ENCODE measurements at regions not wholly inside any gene's neighbourhood (a gene's known extent, or its start where the extent isn't known, plus 50 kb on each side); places are given as distances from the start of the nearest gene placed in this dataset.

DNA sequence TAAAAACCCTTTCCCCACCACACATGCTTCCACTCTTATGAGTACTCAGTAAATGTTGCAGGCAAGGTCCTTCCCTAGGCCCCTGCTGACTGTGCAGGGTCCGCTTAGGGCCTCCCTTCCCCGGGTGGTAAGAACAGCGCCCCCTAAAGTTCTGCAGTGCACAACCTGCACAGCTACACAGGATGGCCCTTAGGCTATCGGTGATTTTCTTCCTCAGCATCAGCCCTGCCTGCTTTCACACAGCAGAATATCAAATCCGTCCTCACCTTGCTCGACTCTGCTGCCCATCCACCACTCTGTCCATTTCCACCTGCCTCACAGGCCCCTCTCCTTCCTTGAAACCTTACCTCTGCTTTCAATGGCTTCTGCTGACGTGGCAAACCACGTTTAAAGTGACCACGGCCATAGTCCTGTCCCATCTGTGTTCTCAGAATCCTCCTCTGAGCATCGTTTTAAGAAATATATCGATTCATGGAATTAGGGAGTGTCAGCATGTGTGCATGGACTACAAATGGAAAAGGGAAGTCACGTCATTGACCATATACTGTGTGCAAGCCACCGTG lies 51.4 kb upstream of the TMEM132E start:
- no peak for DNase-seq

GRCh38 chr17:34527136-34527907 lies 52.1 kb upstream of the TMEM132E start:
- no peak for DNase-seq

- no peak for DNase-seq
Measured at GRCh38 chr17:34525651-34526050, 53.7 kb upstream of the TMEM132E start.

- DNase-seq = no peak
Measured at GRCh38 chr17:34521955-34522354, 57.4 kb upstream of the TMEM132E start.

- peak in 2 of 3 experiments; percentile 10 to 17 for DNase-seq
Measured at GRCh38 chr17:34519282-34519681, 60.1 kb upstream of the TMEM132E start.

GRCh38 chr17:34517406-34517805 lies 62.0 kb upstream of the TMEM132E start:
- no peak for DNase-seq

DNA sequence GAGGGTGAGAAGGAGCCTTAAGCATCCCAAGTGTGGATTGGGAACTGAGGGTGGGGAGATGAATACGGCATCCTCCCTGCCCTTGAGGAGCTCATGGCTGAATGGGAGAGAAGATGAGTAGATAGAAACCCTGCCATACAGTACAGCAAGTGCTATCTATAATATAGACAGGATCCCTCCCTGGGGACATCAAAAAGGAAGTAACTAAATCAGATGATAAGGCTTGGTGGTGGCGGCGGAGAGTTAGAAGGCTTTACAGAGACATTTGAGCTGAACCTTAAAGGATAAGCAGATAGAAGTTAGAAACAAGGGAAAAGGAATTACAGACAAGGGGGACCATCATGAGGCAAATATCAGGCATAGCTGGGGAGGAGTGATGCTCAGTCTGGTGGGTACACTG lies 67.5 kb upstream of the TMEM132E start:
- no peak for DNase-seq

GRCh38 chr17:34511265-34511664 lies 68.1 kb upstream of the TMEM132E start:
- no peak for DNase-seq

DNA sequence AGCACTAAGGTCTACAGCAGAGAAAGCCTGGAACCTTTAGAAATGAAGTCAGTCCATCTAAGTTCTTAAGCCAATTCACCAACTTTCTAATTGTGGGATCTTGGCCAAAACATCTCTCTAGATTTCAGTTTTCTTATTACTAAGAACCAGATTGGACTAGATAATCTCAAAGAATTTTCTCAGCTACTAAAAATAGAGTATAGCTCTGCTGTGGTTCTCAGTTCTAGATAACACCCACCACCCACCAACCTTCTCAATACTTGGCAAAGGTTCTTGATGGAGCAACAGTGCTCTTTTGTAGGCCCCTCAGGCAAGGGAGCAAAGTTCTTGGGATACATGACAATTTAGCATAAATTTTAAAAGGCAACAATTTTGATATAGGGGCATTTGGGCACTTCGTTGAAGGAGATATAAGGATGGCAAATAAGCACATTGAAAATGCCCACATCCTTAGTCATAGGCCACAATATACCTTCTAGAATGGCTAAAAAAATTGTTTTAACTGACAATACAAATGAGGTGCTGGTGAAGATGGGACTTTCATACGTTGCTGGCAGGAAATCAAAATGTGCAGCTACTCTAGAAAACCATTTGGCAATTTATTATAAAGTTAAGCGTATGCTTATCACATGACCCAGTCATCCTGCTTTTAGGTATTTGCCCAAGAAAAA lies 74.4 kb upstream of the TMEM132E start:
- DNase-seq = no peak

DNA sequence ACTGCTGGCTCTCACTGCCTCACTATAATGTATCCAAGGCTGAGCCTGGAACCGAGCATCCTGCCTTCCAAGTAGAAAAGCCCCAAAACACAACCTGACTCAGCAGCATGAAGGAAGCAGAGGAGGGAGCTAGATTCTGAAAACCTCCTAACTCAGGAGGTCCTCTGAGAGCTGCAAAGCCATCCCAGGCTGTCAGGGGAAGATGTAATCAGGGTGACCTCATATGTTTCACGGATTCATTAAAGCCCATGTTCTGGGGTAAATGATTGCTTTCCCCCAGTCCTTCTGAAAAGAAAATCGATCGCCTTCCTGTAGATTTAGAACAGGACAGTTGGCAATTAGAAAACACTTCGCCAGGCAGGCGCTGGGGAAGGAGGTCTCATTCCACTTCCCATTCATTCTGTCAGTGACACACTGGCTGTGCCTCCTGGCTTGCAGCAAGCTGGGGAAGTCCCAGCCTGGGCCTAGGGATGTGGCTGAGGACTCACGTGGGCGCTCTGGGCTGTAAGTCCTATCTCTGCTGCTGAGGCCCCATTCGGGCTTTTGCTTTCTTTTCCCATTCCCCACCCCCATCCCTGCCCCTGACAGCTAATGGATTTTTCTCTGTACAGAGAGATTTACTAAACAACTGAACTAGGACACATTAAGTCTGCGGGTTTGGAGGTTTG lies 75.7 kb upstream of the TMEM132E start:
- no peak for DNase-seq

GRCh38 chr17:34502426-34502825 lies 77.0 kb upstream of the TMEM132E start:
- no peak for DNase-seq

GRCh38 chr17:34499576-34499975 lies 79.8 kb upstream of the TMEM132E start:
- no peak for DNase-seq

DNA sequence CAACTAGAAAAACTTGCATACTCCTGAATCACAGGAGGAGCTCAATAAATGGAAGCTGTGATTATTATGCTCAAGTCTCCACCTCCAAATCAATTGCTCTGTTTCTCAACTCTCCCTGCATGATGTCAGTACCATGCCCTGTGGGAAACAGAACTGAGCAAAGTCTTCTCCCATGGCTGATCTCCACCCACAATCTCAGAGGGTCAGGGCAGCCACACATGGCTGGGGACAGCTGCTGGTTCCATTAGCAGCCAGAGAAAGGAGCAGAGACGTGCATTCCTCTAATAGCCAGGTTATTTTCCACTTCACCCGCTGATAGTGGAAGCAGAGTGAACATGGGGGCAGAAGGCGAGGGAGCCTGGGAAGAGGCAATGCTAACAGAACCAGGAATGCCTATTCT lies 85.5 kb upstream of the TMEM132E start:
- DNase-seq = no peak

GRCh38 chr17:34487626-34488025 lies 91.8 kb upstream of the TMEM132E start:
- peak; percentile 2 to 26 (median 12) for DNase-seq

DNA sequence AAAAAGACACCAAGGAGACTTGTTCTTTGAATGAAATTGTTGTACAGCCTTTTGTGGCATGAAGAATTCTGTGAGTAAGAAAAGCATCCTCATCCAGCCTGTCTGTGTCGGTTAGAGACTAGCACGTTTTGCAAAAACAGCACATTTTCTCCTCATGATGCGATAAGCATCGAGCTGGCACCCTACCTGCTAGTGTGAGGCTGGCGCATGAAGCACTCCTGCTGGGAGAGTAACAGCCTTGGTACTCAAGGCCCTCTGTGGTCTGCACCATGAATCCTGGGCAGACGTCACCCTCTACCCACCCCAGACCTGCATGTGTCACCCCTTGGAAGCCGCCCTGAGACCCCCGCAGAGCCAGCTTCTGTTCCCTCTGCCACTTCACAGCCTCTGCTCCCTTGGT lies 92.6 kb upstream of the TMEM132E start:
- DNase-seq = no peak

GRCh38 chr17:34485999-34486398 lies 93.4 kb upstream of the TMEM132E start:
- DNase-seq = no peak

GRCh38 chr17:34484193-34484733 lies 95.1 kb upstream of the TMEM132E start:
- DNase-seq = no peak

- no peak for DNase-seq
Measured at GRCh38 chr17:34482730-34483129, 96.7 kb upstream of the TMEM132E start.

GRCh38 chr17:34481779-34482178 lies 97.6 kb upstream of the TMEM132E start:
- DNase-seq = no peak

DNA sequence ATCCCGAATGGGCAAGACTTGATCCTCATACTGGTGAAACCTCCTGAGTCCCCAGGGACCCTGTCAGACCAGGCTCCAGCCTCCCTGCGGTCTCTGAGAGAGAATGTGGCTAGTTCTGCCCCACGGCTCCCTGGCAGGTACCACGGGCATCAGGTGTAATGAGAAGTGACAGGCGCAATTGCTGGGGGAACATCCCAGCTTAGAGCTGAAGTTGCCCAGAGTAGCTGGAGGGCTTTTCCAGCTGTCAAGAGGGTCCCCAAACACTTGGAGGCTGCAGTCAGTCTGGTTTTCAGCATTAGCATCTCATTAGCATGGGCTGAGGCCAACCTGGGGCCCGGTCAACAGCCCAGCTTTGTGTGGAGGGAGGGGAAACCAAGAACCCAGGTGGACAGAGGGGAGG lies 100.0 kb upstream of the TMEM132E start:
- no peak for DNase-seq

- DNase-seq = no peak
Measured at GRCh38 chr17:34478244-34478643, 101.1 kb upstream of the TMEM132E start.

DNA sequence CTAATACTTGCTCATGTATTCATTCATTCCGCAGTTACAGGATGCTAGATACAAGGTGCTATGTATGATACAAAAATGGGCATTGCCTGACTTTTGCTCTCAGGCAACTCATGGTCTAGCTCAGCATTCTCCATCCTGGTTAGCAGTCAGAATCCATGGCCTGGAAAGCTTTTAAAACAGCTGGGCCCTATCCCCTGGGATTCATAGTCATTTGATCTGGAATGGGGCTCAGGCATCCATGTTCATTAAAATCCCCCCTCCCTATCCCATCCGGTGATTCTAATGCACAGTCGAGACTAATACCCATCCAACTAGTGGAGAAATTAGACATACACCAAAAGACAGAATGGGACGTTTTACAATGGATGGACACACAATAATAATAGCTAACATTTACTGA lies 104.1 kb upstream of the TMEM132E start:
- no peak for DNase-seq

GRCh38 chr17:34474706-34475105 lies 104.7 kb upstream of the TMEM132E start:
- no peak for DNase-seq
